ENCODE measurements at regions not wholly inside any gene's neighbourhood (a gene's known extent, or its start where the extent isn't known, plus 50 kb on each side); places are given as distances from the start of the nearest gene placed in this dataset.
"Not testable (repeated sequence)": the region's sequence is repeated elsewhere in the genome, so short reads cannot be mapped to it uniquely, and the experiment has no call there.

- DNase-seq (ENCODE audit: low read depth): no peak
These were observed 193.7 kb downstream of the OSTF1 start for GRCh38 chr9:75282047-75282446.

- no peak for DNase-seq (ENCODE audit: low read depth)
These were observed 201.0 kb downstream of the OSTF1 start for GRCh38 chr9:75289332-75289731.

- DNase-seq (ENCODE audit: low read depth): no peak
These were observed 211.0 kb downstream of the OSTF1 start for GRCh38 chr9:75299324-75299723.

- DNase-seq (ENCODE audit: low read depth): no peak
These were observed 245.3 kb downstream of the OSTF1 start for GRCh38 chr9:75333624-75334023.

GRCh38 chr9:75358846-75359245, 270.5 kb downstream of the OSTF1 start:
- DNase-seq (ENCODE audit: low read depth): no peak

- no peak for DNase-seq (ENCODE audit: low read depth)
These were observed 271.3 kb downstream of the OSTF1 start for GRCh38 chr9:75359638-75360037.

GRCh38 chr9:75360252-75360651, 271.9 kb downstream of the OSTF1 start:
- no peak for DNase-seq (ENCODE audit: low read depth)

GRCh38 chr9:75362446-75362845, 274.1 kb downstream of the OSTF1 start:
- DNase-seq (ENCODE audit: low read depth): not testable (repeated sequence)

GRCh38 chr9:75365196-75365595, 276.9 kb downstream of the OSTF1 start:
- no peak for DNase-seq (ENCODE audit: low read depth)

GRCh38 chr9:75369989-75370388, 281.7 kb downstream of the OSTF1 start:
- no peak for DNase-seq (ENCODE audit: low read depth)

- no peak for DNase-seq (ENCODE audit: low read depth)
These were observed 284.4 kb downstream of the OSTF1 start for GRCh38 chr9:75372499-75373268.

GRCh38 chr9:75376680-75377254, 288.5 kb downstream of the OSTF1 start:
- no peak for DNase-seq (ENCODE audit: low read depth)

GRCh38 chr9:75378036-75378435, 289.7 kb downstream of the OSTF1 start:
- no peak for DNase-seq (ENCODE audit: low read depth)

GRCh38 chr9:75378926-75379325, 290.6 kb downstream of the OSTF1 start:
- no peak for DNase-seq (ENCODE audit: low read depth)

GRCh38 chr9:75382126-75382525, 293.8 kb downstream of the OSTF1 start:
- no peak for DNase-seq (ENCODE audit: low read depth)

GRCh38 chr9:75383420-75384034, 295.2 kb downstream of the OSTF1 start:
- DNase-seq (ENCODE audit: low read depth): not testable (repeated sequence)

- DNase-seq (ENCODE audit: low read depth): no peak
These were observed 296.9 kb downstream of the OSTF1 start for GRCh38 chr9:75385236-75385635.

- no peak for DNase-seq (ENCODE audit: low read depth)
These were observed 300.8 kb downstream of the OSTF1 start for GRCh38 chr9:75389101-75389500.

GRCh38 chr9:75390951-75391350, 302.6 kb downstream of the OSTF1 start:
- DNase-seq (ENCODE audit: low read depth): no peak

- no peak for DNase-seq (ENCODE audit: low read depth)
These were observed 303.2 kb downstream of the OSTF1 start for GRCh38 chr9:75391497-75391896.

- DNase-seq (ENCODE audit: low read depth): no peak
These were observed 307.0 kb downstream of the OSTF1 start for GRCh38 chr9:75395336-75395735.

- DNase-seq (ENCODE audit: low read depth): no peak
These were observed 309.5 kb downstream of the OSTF1 start for GRCh38 chr9:75397836-75398235.

- DNase-seq (ENCODE audit: low read depth): no peak
These were observed 320.1 kb downstream of the OSTF1 start for GRCh38 chr9:75408391-75408790.

All from T follicular helper cell (primary cell).